Endothelial cell of umbilical vein (primary cell): ENCODE measurements at regions not wholly inside any gene's neighbourhood (a gene's known extent, or its start where the extent isn't known, plus 50 kb on each side); places are given as distances from the start of the nearest gene placed in this dataset.

Experiments
- BruUV-seq: library from RNA; stranded (reverse); fragments of 400-500 nt; replicated peaks from 2 replicates; lab custom pipeline; 2021; lab: Mats Ljungman, UMichigan
- CTCF ChIA-PET: fragments of 300-600, 350-600 bp; sonication (Branson Sonifier 250); formaldehyde crosslinking; loops from one replicate; lab custom pipeline; 2021; ENCODE audit warnings: antibody characterized with exemption, inconsistent platforms; lab: Charles Lee
- POLR2A ChIA-PET: fragments of 300-600, 350-600 bp; sonication (Branson Sonifier 250); formaldehyde crosslinking; loops from one replicate; lab custom pipeline; 2021; ENCODE audit warnings: antibody characterized with exemption, inconsistent platforms; lab: Charles Lee
- DNase-seq: peaks from one replicate; pipeline ENCODE4 v3.0.0-alpha.2; 2011; ENCODE audit warnings: low read depth, low spot score
- FAIRE-seq: peaks from 2 replicates; lab custom pipeline; 2011; peaks lifted over from hg19 to GRCh38; lab: Jason Lieb, UNC
- H2AFZ ChIP-seq: 2 replicates; pipeline ENCODE4 v1.6.0; 2012; ENCODE audit warnings: low read depth, low read length, control low read depth, inconsistent platforms
- H3K27ac ChIP-seq: 2 replicates; pipeline ENCODE4 v1.5.1; 2011; ENCODE audit warnings: low read depth, mild to moderate bottlenecking, control low read depth, low read length, moderate library complexity; ENCODE audit not compliant: insufficient read depth
- H3K27me3 ChIP-seq, 2 experiments: 2 replicates each; pipeline versions ENCODE4 v1.6.0 to v1.6.1; 2011; ENCODE audit warnings: low read length in 2 of 2, mixed read lengths in 1 of 2; ENCODE audit not compliant: control insufficient read depth in 2 of 2, insufficient read depth in 2 of 2
- H3K36me3 ChIP-seq, 2 experiments: 2 replicates in 1 of 2; 3 replicates in 1 of 2; pipeline ENCODE4 v1.5.1; 2011; ENCODE audit warnings: low read length in 2 of 2, mild to moderate bottlenecking in 1 of 2, moderate library complexity in 1 of 2; ENCODE audit not compliant: control insufficient read depth in 2 of 2, insufficient read depth in 2 of 2; ENCODE audit errors: extremely low read depth in 1 of 2
- H3K4me1 ChIP-seq: 3 replicates; pipeline ENCODE4 v1.5.1; 2011; ENCODE audit warnings: mild to moderate bottlenecking, low read length; ENCODE audit not compliant: control insufficient read depth, insufficient read depth; ENCODE audit errors: extremely low read depth
- H3K4me2 ChIP-seq: 2 replicates; pipeline ENCODE4 v1.6.1; 2011; ENCODE audit warnings: low read length, control low read depth, mixed read lengths; ENCODE audit not compliant: insufficient read depth
- H3K4me3 ChIP-seq, 3 experiments: fragments of 200-600 bp in 1 of 3; sonication (generic), shearing (Covaris generic) in 1 of 3; replicated peaks in 1 of 3; 2 replicates each; pipeline ENCODE4 v1.5.1; 2011 to 2016; ENCODE audit warnings: control low read depth in 3 of 3, low read length in 3 of 3, mild to moderate bottlenecking in 2 of 3, inconsistent platforms in 1 of 3, low read depth in 1 of 3, moderate library complexity in 1 of 3; ENCODE audit not compliant: insufficient read depth in 1 of 3
- H3K79me2 ChIP-seq: 2 replicates; pipeline ENCODE4 v1.6.0; 2012; ENCODE audit warnings: low read length, inconsistent platforms; ENCODE audit not compliant: control insufficient read depth, insufficient read depth
- H3K9ac ChIP-seq: replicated peaks from 2 replicates; pipeline ENCODE3; 2011; ENCODE audit warnings: low read length, control low read depth; ENCODE audit not compliant: insufficient read depth; ENCODE audit errors: extremely low read depth
- H3K9me1 ChIP-seq: replicated peaks from 3 replicates; pipeline ENCODE4 v1.6.0; 2011; ENCODE audit warnings: mild to moderate bottlenecking, low read length; ENCODE audit not compliant: control insufficient read depth, insufficient read depth; ENCODE audit errors: extremely low read depth
- H3K9me3 ChIP-seq: replicated peaks from 2 replicates; pipeline ENCODE4 v1.5.1; 2012; ENCODE audit warnings: low read length, inconsistent platforms; ENCODE audit not compliant: control insufficient read depth, insufficient read depth
- H4K20me1 ChIP-seq: replicated peaks from 2 replicates; pipeline ENCODE3; 2011; ENCODE audit warnings: mild to moderate bottlenecking, low read length; ENCODE audit not compliant: control insufficient read depth, insufficient read depth; ENCODE audit errors: extremely low read depth
- FOS ChIP-seq: IDR thresholded peaks from 2 replicates; pipeline ENCODE4 v1.6.1; 2011; ENCODE audit warnings: mild to moderate bottlenecking, low read length, moderate library complexity, borderline replicate concordance; ENCODE audit not compliant: insufficient read depth
- POLR2A ChIP-seq: IDR thresholded peaks from 2 replicates; pipeline ENCODE4 v1.6.1; 2012; ENCODE audit warnings: low read depth, mild to moderate bottlenecking, control low read depth, low read length
- dilution Hi-C: fragments of 300-500 bp; cut with MboI; formaldehyde crosslinking; loops from one replicate; pipeline ENCODE4 v1.15.0; 2019; ENCODE audit warnings: low sequenced_read_pairs; ENCODE audit not compliant: extremely low pct_ligation_motif_present
- intact Hi-C: fragments of 100-400 bp; cut with micrococcal nuclease; formaldehyde crosslinking; loops from one replicate; pipeline ENCODE4 v1.10.0; 2022
- TF ChIP-seq, protein P1 (sequence below), 2 donors: IDR thresholded peaks; 1 replicate in 1 of 2; 2 replicates in 1 of 2; pipeline ENCODE4 v1.5.1; 2011; ENCODE audit warnings: low read length in 2 of 2, mild to moderate bottlenecking in 2 of 2, moderate library complexity in 2 of 2, control low read depth in 1 of 2, inconsistent platforms in 1 of 2, low read depth in 1 of 2; ENCODE audit not compliant: insufficient read depth in 1 of 2; ENCODE audit errors: extremely low read depth in 1 of 2

GRCh38 chr9:136595245-136596153, 49.7 kb upstream of the NOTCH1 start:
- H3K4me2 ChIP-seq, result no peak overlapping the region
- no peaks in the 10 kb centered on the region for H3K27me3 ChIP-seq
- H4K20me1 ChIP-seq, result no peaks in the 10 kb centered on the region
- H3K9me3 ChIP-seq, result no peaks in the 10 kb centered on the region
- dilution Hi-C loops, result no loop called here
- no peaks in the 10 kb centered on the region for H3K36me3 ChIP-seq
- no peak overlapping the region for H3K4me3 ChIP-seq
- H3K9ac ChIP-seq, result no peak overlapping the region
- no peak for TF ChIP-seq FOS
- TF ChIP-seq, protein P1, sequence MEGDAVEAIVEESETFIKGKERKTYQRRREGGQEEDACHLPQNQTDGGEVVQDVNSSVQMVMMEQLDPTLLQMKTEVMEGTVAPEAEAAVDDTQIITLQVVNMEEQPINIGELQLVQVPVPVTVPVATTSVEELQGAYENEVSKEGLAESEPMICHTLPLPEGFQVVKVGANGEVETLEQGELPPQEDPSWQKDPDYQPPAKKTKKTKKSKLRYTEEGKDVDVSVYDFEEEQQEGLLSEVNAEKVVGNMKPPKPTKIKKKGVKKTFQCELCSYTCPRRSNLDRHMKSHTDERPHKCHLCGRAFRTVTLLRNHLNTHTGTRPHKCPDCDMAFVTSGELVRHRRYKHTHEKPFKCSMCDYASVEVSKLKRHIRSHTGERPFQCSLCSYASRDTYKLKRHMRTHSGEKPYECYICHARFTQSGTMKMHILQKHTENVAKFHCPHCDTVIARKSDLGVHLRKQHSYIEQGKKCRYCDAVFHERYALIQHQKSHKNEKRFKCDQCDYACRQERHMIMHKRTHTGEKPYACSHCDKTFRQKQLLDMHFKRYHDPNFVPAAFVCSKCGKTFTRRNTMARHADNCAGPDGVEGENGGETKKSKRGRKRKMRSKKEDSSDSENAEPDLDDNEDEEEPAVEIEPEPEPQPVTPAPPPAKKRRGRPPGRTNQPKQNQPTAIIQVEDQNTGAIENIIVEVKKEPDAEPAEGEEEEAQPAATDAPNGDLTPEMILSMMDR (IDR thresholded peaks at IDR 0.05; ENCODE audit: extremely low read depth in 1 of 2, insufficient read depth in 1 of 2, low read depth in 1 of 2, low read length in 2 of 2), result no peak
- no peak for TF ChIP-seq POLR2A
- no peaks in the 10 kb centered on the region for H3K79me2 ChIP-seq
- POLR2A ChIA-PET, result no interaction called here
- H2AFZ ChIP-seq, result no peak overlapping the region
- CTCF ChIA-PET, result no interaction called here
- no peak overlapping the region for H3K27ac ChIP-seq
- FAIRE-seq (no peak), DNase-seq (no peak)
- BruUV-seq, result no TSS peak
- no peaks in the 10 kb centered on the region for H3K4me1 ChIP-seq
- intact Hi-C loops, result no loop called here
- no peaks in the 10 kb centered on the region for H3K9me1 ChIP-seq
